Right atrium auricular region (tissue), 2 donors: ENCODE measurements at regions not wholly inside any gene's neighbourhood (a gene's known extent, or its start where the extent isn't known, plus 50 kb on each side); places are given as distances from the start of the nearest gene placed in this dataset.

Experiments used
- DNase-seq: peaks from one replicate; pipeline ENCODE4 v3.0.0-alpha.2; 2019; ENCODE audit warnings: low spot score
- H3K27ac ChIP-seq, 2 donors: fragments of 200-600 bp; sonication (generic); 1 replicate in 1 of 2; 2 replicates in 1 of 2; pipeline ENCODE4 v1.5.1; 2016 to 2019
- H3K27me3 ChIP-seq, 2 donors: fragments of 200-600 bp; sonication (generic); one replicate each; pipeline versions ENCODE4 v1.5.1 to v1.6.0; 2017 to 2019
- H3K36me3 ChIP-seq: fragments of 200-600 bp; sonication (generic); one replicate; pipeline ENCODE4 v1.5.1; 2016
- H3K4me1 ChIP-seq, 2 donors: fragments of 200-600 bp; sonication (generic); one replicate each; pipeline versions ENCODE4 v1.5.1 to v1.6.0; 2017 to 2019
- H3K4me3 ChIP-seq, 2 donors: fragments of 200-600 bp; sonication (generic); 1 replicate in 1 of 2; 2 replicates in 1 of 2; pipeline ENCODE4 v1.5.1; 2017 to 2019; ENCODE audit warnings: mild to moderate bottlenecking in 1 of 2, moderate library complexity in 1 of 2
- H3K9me3 ChIP-seq, 2 donors: fragments of 200-600 bp; sonication (generic); one replicate each; pipeline ENCODE4 v1.5.1; 2019
- CTCF ChIP-seq, 2 donors: fragments of 200-600 bp; sonication (generic); IDR thresholded peaks; one replicate each; pipeline ENCODE4 v1.5.1; 2019; ENCODE audit warnings: antibody characterized with exemption in 2 of 2

GRCh38 chr4:54988655-54989054 lies 136.7 kb downstream of the KDR start:
- no peak for TF ChIP-seq CTCF (IDR thresholded peaks at IDR 0.05)
- Histone ChIP-seq H3K27ac (no peak overlapping the region), H3K27me3 (no peaks in the 10 kb centered on the region), H3K4me3 (no peak overlapping the region), H3K4me1 (no peaks in the 10 kb centered on the region), H3K9me3 (peaks cover 0 to 22% of the 10 kb centered on the region in 2 donors), H3K36me3 (no peaks in the 10 kb centered on the region)
- DNase-seq = no peak

- Histone ChIP-seq H3K4me1 (no peaks in the 10 kb centered on the region), H3K9me3 (peaks cover 0 to 22% of the 10 kb centered on the region in 2 donors), H3K27ac (no peak overlapping the region), H3K4me3 (no peak overlapping the region), H3K27me3 (no peaks in the 10 kb centered on the region), H3K36me3 (no peaks in the 10 kb centered on the region)
- no peak for DNase-seq
- no peak for TF ChIP-seq CTCF (IDR thresholded peaks at IDR 0.05)
Measured at GRCh38 chr4:54986095-54986846, 139.1 kb downstream of the KDR start.

- H3K36me3 ChIP-seq = no peaks in the 10 kb centered on the region
- no peak overlapping the region for H3K4me3 ChIP-seq
- no peak for TF ChIP-seq CTCF (IDR thresholded peaks at IDR 0.05)
- H3K27me3 ChIP-seq = no peaks in the 10 kb centered on the region
- no peak overlapping the region for H3K27ac ChIP-seq
- no peaks in the 10 kb centered on the region for H3K4me1 ChIP-seq
- peaks cover 0 to 15% of the 10 kb centered on the region in 2 donors for H3K9me3 ChIP-seq
- no peak for DNase-seq
Measured at GRCh38 chr4:54976682-54977081, 148.7 kb downstream of the KDR start.

- Histone ChIP-seq H3K27me3 (no peaks in the 10 kb centered on the region), H3K36me3 (no peaks in the 10 kb centered on the region), H3K27ac (no peak overlapping the region), H3K4me3 (no peak overlapping the region), H3K4me1 (no peaks in the 10 kb centered on the region), H3K9me3 (peaks cover 0 to 15% of the 10 kb centered on the region in 2 donors)
- no peak for TF ChIP-seq CTCF (IDR thresholded peaks at IDR 0.05)
- DNase-seq = no peak
Measured at GRCh38 chr4:54976031-54976430, 149.4 kb downstream of the KDR start.

GRCh38 chr4:54973784-54974183 lies 151.6 kb downstream of the KDR start:
- Histone ChIP-seq H3K4me3 (no peak overlapping the region), H3K4me1 (no peaks in the 10 kb centered on the region), H3K27ac (no peak overlapping the region), H3K9me3 (peaks cover 0 to 5% of the 10 kb centered on the region in 2 donors), H3K27me3 (no peaks in the 10 kb centered on the region), H3K36me3 (no peaks in the 10 kb centered on the region)
- no peak for DNase-seq
- no peak for TF ChIP-seq CTCF (IDR thresholded peaks at IDR 0.05)

DNA sequence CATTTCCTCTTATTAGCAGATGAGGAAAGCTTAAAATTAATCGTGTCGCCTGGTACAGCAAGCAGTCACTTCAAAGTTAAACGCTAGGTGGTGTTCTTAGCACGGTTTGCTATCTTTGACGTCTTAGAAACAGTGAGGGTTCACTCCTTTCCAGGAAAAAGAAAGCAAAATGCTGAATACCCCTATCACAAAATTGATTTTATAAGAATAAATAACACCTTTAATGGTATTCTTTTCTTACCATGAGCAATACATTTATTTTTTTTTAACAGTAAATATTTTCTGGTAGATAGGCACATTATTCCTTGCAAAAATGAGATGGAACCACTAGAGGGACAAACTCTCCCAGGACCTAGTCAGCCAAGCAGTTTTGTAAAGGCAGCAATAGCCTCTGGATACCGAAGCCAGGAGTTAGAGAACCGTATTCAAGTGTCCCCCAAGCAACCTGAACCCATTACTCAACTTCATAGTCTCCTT lies 153.9 kb downstream of the KDR start:
- H3K27ac ChIP-seq = no peak overlapping the region
- H3K9me3 ChIP-seq = no peaks in the 10 kb centered on the region
- no peak for DNase-seq
- H3K36me3 ChIP-seq = no peaks in the 10 kb centered on the region
- H3K27me3 ChIP-seq = no peaks in the 10 kb centered on the region
- H3K4me3 ChIP-seq = no peak overlapping the region
- no peaks in the 10 kb centered on the region for H3K4me1 ChIP-seq
- TF ChIP-seq CTCF (IDR thresholded peaks at IDR 0.05) = peak; percentile 37 to 85
